ENCODE measurements at regions not wholly inside any gene's neighbourhood (a gene's known extent, or its start where the extent isn't known, plus 50 kb on each side); places are given as distances from the start of the nearest gene placed in this dataset.

DNA sequence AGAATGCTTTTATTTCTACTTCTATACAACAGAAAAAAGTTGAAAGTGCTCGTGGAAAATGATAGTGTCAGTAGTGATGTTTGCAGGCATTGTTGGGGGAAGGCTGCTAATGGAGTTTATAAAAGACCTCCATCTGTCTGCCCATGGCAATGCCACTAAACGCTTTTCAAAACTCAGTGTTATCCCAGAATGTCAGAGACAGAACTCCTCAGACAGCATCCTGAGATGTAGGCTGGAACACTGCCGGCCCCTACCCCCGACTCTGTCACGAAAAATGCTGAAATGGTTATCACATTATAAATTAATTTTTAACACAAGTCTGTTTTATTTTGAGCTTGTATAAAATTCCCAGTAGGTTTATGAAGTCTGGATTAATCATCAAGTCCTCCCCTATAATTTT is 128.9 kb downstream of the HS3ST1 start:
- no peaks in the 10 kb centered on the region for H3K36me3 Mint-ChIP-seq (ENCODE audit: insufficient read depth, unreplicated experiment)
- ChIA-PET POLR2A (no interaction called here), CTCF (no interaction called here)
- H3K27ac Mint-ChIP-seq (ENCODE audit: unreplicated experiment): no peak overlapping the region
- H3K4me3 Mint-ChIP-seq (ENCODE audit: unreplicated experiment): no peak overlapping the region
- Histone ChIP-seq H3K36me3 (ENCODE audit: control insufficient read depth, insufficient read depth, low read length) (no peaks in the 10 kb centered on the region), H3K9me3 (no peaks in the 10 kb centered on the region), H3K4me1 (no peaks in the 10 kb centered on the region), H3K4me3 (ENCODE audit: low read depth, low read length) (no peak overlapping the region), H3K27me3 (replicated peaks; ENCODE audit: control insufficient read depth, insufficient read depth, low read length) (no peaks in the 10 kb centered on the region)
- H3K4me1 Mint-ChIP-seq (ENCODE audit: low read depth, unreplicated experiment): peaks cover 5% of the 10 kb centered on the region
- BruUV-seq (replicated peaks): no TSS peak
- H3K9me3 Mint-ChIP-seq (ENCODE audit: unreplicated experiment): no peaks in the 10 kb centered on the region
- intact Hi-C loops (cut with micrococcal nuclease; ENCODE audit: unreplicated experiment): no loop called here
- H3K27me3 Mint-ChIP-seq (ENCODE audit: insufficient read depth, unreplicated experiment): no peaks in the 10 kb centered on the region
- TF ChIP-seq, protein P1, sequence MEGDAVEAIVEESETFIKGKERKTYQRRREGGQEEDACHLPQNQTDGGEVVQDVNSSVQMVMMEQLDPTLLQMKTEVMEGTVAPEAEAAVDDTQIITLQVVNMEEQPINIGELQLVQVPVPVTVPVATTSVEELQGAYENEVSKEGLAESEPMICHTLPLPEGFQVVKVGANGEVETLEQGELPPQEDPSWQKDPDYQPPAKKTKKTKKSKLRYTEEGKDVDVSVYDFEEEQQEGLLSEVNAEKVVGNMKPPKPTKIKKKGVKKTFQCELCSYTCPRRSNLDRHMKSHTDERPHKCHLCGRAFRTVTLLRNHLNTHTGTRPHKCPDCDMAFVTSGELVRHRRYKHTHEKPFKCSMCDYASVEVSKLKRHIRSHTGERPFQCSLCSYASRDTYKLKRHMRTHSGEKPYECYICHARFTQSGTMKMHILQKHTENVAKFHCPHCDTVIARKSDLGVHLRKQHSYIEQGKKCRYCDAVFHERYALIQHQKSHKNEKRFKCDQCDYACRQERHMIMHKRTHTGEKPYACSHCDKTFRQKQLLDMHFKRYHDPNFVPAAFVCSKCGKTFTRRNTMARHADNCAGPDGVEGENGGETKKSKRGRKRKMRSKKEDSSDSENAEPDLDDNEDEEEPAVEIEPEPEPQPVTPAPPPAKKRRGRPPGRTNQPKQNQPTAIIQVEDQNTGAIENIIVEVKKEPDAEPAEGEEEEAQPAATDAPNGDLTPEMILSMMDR (IDR thresholded peaks at IDR 0.05; ENCODE audit: insufficient read depth in 1 of 2, low read depth in 1 of 2, low read length in 1 of 2, severe bottlenecking in 1 of 2, unreplicated experiment in 1 of 2): no peak
- no peak for DNase-seq

DNA sequence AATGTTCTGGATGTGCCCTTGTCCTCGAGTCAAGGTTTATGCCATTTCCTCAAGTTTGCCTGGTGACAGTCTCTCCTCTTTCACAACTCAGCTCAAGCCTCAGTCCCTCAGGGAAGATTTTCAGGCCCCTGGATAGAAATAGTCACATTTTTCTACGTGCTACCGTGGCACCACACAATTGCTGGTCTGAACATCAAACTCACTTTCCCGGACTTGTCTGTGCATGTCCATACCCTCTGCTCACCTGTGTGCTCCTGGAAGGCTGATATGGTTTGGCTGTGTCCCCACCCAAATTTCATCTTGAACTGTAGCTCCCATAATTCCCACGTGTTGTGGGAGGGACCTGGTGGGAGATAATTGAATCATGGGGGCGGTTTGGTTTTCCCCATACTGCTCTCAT is 129.7 kb downstream of the HS3ST1 start:
- DNase-seq: no peak
- H3K36me3 Mint-ChIP-seq (ENCODE audit: insufficient read depth, unreplicated experiment): no peaks in the 10 kb centered on the region
- Histone ChIP-seq H3K36me3 (ENCODE audit: control insufficient read depth, insufficient read depth, low read length) (no peaks in the 10 kb centered on the region), H3K4me3 (ENCODE audit: low read depth, low read length) (no peak overlapping the region), H3K9me3 (no peaks in the 10 kb centered on the region), H3K27me3 (replicated peaks; ENCODE audit: control insufficient read depth, insufficient read depth, low read length) (no peaks in the 10 kb centered on the region), H3K4me1 (no peaks in the 10 kb centered on the region)
- ChIA-PET POLR2A (no interaction called here), CTCF (no interaction called here)
- no peaks in the 10 kb centered on the region for H3K9me3 Mint-ChIP-seq (ENCODE audit: unreplicated experiment)
- intact Hi-C loops (cut with micrococcal nuclease; ENCODE audit: unreplicated experiment): no loop called here
- no peaks in the 10 kb centered on the region for H3K27me3 Mint-ChIP-seq (ENCODE audit: insufficient read depth, unreplicated experiment)
- TF ChIP-seq, protein P1 (IDR thresholded peaks at IDR 0.05; ENCODE audit: insufficient read depth in 1 of 2, low read depth in 1 of 2, low read length in 1 of 2, severe bottlenecking in 1 of 2, unreplicated experiment in 1 of 2): no peak
- no TSS peak for BruUV-seq (replicated peaks)
- peaks cover 5% of the 10 kb centered on the region for H3K4me1 Mint-ChIP-seq (ENCODE audit: low read depth, unreplicated experiment)
- no peak overlapping the region for H3K27ac Mint-ChIP-seq (ENCODE audit: unreplicated experiment)
- H3K4me3 Mint-ChIP-seq (ENCODE audit: unreplicated experiment): no peak overlapping the region

DNA sequence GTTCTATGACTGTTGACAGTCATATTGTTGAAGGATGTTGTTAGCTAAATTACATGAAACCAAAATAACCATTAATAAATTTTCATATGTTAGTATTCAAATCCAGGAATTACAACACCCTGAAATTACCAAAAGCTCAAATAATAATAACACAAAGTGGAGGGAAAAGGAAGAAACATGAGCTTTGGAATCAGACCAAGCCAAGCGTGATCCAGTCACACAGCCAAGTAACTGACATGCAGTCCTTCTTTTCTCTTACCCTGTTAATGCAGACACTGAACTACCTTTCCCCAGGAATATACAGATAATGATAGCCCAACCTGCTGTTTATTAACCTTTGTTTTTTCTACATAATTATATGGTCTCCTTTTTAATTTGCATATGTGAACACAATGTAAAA is 130.2 kb downstream of the HS3ST1 start:
- DNase-seq: no peak
- no peaks in the 10 kb centered on the region for H3K27me3 ChIP-seq (replicated peaks; ENCODE audit: control insufficient read depth, insufficient read depth, low read length)
- ChIA-PET CTCF (no interaction called here), POLR2A (no interaction called here)
- H3K4me1 Mint-ChIP-seq (ENCODE audit: low read depth, unreplicated experiment): peaks cover 5% of the 10 kb centered on the region
- H3K4me1 ChIP-seq: no peaks in the 10 kb centered on the region
- H3K4me3 ChIP-seq (ENCODE audit: low read depth, low read length): no peak overlapping the region
- no peak overlapping the region for H3K27ac Mint-ChIP-seq (ENCODE audit: unreplicated experiment)
- TF ChIP-seq, protein P1 (IDR thresholded peaks at IDR 0.05; ENCODE audit: insufficient read depth in 1 of 2, low read depth in 1 of 2, low read length in 1 of 2, severe bottlenecking in 1 of 2, unreplicated experiment in 1 of 2): no peak
- H3K9me3 ChIP-seq: no peaks in the 10 kb centered on the region
- H3K36me3 ChIP-seq (ENCODE audit: control insufficient read depth, insufficient read depth, low read length): no peaks in the 10 kb centered on the region
- H3K27me3 Mint-ChIP-seq (ENCODE audit: insufficient read depth, unreplicated experiment): no peaks in the 10 kb centered on the region
- no peaks in the 10 kb centered on the region for H3K36me3 Mint-ChIP-seq (ENCODE audit: insufficient read depth, unreplicated experiment)
- no TSS peak for BruUV-seq (replicated peaks)
- no peak overlapping the region for H3K4me3 Mint-ChIP-seq (ENCODE audit: unreplicated experiment)
- no peaks in the 10 kb centered on the region for H3K9me3 Mint-ChIP-seq (ENCODE audit: unreplicated experiment)
- intact Hi-C loops (cut with micrococcal nuclease; ENCODE audit: unreplicated experiment): no loop called here
